ENCODE measurements at regions not wholly inside any gene's neighbourhood (a gene's known extent, or its start where the extent isn't known, plus 50 kb on each side); places are given as distances from the start of the nearest gene placed in this dataset.

DNA sequence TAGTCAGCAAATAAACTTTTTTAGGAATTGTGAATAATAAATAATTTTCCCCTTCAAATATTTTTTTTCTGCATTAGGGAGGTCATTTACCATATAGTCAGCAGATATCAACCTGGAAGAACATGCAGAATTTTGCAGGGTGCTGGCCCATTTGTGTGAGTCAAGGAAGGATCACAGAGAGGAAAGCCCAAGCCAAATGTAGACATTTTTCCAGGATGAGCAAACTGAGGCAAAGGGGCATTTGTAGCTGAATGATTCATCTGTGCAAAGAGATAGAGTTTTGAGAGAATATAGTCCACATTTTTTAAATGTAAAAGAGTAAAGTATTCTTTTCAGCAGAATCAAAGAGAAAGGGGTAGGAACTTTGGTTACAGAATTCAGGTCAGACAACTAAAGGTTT, 555.5 kb upstream of the MARCKS start:
- H3K4me1 ChIP-seq (ENCODE audit: control insufficient read depth, insufficient read depth, low read length), result no peaks in the 10 kb centered on the region
- no peaks in the 10 kb centered on the region for H3K27me3 ChIP-seq (ENCODE audit: control insufficient read depth, insufficient read depth, low read length)

DNA sequence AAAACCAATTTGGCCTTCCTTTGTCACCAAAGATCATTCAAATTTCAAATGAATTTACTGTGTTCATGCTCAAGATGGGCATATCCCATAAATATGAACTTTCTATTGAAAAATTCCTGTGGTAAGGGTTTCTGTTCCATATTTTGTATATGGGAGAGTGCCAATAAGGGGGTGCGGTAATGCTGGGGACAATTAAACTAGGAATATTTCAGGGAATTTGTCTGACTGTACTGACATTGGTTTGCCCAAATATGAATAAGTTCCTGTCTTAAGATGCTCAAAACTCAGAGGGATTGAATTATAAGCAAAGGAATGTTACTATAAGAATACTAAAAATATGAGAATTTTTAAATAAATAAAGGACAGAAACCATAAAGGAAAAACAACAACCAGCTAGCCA, 553.0 kb upstream of the MARCKS start:
- no peaks in the 10 kb centered on the region for H3K36me3 ChIP-seq (ENCODE audit: control insufficient read depth, insufficient read depth, low read length)
- H3K27ac ChIP-seq (ENCODE audit: low read depth, low read length), result no peak overlapping the region
- H3K4me3 ChIP-seq (ENCODE audit: low read length), result no peak overlapping the region
- no peaks in the 10 kb centered on the region for H3K4me1 ChIP-seq (ENCODE audit: control insufficient read depth, insufficient read depth, low read length)
- no peaks in the 10 kb centered on the region for H3K27me3 ChIP-seq (ENCODE audit: control insufficient read depth, insufficient read depth, low read length)
- no peak overlapping the region for H3K9ac ChIP-seq (ENCODE audit: low read length)

More for the DNA sequence above, 555.5 kb upstream of the MARCKS start:
- Histone ChIP-seq H3K36me3 (ENCODE audit: control insufficient read depth, insufficient read depth, low read length) (no peaks in the 10 kb centered on the region), H3K27ac (ENCODE audit: low read depth, low read length) (no peak overlapping the region), H3K9ac (ENCODE audit: low read length) (no peak overlapping the region), H3K4me3 (ENCODE audit: low read length) (no peak overlapping the region)

DNA sequence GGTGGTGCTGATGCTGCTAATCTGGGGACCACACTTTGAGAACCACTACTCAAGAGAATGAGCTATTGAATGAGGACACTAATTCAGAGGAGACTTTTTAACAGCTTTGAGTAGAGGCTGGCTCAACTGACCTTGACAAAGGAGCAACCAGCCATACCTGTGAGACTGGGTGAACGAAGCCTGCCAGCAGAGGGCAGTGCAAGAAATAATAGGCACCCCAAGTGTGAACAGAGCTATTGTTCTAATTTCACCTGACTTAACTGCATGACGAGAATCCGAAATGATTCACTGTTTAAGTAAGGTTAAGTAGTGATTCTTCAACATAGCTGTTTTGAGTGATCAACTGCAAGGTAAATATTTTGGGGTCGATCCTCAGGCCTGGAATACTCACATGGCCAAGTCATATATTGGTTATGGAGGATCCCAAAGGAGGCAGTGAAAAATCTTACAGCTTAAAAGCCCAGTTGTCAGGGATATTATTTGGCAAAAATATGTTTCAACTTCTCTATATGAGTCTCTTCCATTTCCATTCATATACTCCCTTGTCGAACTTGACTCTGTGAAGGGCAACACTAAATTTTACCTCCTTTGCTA, 550.5 kb upstream of the MARCKS start:
- Histone ChIP-seq H3K4me1 (ENCODE audit: control insufficient read depth, insufficient read depth, low read length) (no peaks in the 10 kb centered on the region), H3K27ac (ENCODE audit: low read depth, low read length) (no peak overlapping the region)

DNA sequence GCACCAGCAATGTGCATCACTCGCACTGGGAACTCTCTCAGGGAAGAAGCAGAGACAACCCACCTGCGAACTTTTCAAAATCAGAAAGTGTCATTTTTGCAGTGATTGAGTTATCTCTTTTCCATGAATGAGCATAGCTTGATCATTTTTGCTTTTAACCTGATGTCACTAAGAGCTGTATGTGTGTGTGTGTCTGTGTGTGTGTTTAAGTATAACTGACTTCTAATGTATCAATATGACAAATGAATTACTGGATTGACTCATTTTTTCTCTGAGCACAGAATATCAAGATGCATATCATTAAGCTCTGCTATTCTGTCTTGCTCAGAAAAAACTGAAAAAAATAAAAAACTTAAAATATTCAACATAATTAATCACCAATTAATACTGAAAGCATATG, 548.9 kb upstream of the MARCKS start:
- Histone ChIP-seq H3K36me3 (ENCODE audit: control insufficient read depth, insufficient read depth, low read length) (no peaks in the 10 kb centered on the region), H3K9ac (ENCODE audit: low read length) (no peak overlapping the region), H3K27ac (ENCODE audit: low read depth, low read length) (no peak overlapping the region), H3K4me1 (ENCODE audit: control insufficient read depth, insufficient read depth, low read length) (no peaks in the 10 kb centered on the region), H3K4me3 (ENCODE audit: low read length) (no peak overlapping the region), H3K27me3 (ENCODE audit: control insufficient read depth, insufficient read depth, low read length) (no peaks in the 10 kb centered on the region)

More for the DNA sequence above, 550.5 kb upstream of the MARCKS start:
- Histone ChIP-seq H3K27me3 (ENCODE audit: control insufficient read depth, insufficient read depth, low read length) (no peaks in the 10 kb centered on the region), H3K9ac (ENCODE audit: low read length) (no peak overlapping the region), H3K4me3 (ENCODE audit: low read length) (no peak overlapping the region), H3K36me3 (ENCODE audit: control insufficient read depth, insufficient read depth, low read length) (no peaks in the 10 kb centered on the region)

DNA sequence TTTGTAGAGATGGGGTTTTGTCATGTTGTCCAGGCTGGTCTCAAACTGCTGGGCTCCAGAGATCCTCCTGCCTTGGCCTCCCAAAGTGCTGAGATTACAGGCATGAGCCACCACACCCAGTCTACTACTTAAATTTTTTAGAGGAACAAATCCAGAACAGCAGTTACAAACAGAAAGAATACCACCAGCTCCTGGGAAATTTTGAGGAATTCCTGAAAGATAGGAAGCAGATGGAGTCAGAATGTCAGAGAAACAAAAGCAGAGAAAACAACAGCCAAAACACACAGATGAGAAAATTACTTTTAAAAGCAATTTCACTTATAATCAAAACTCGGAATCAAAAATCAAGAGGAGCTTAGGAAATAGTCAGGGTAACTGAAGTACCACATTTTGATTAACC, 543.3 kb upstream of the MARCKS start:
- H3K27me3 ChIP-seq (ENCODE audit: control insufficient read depth, insufficient read depth, low read length), result no peaks in the 10 kb centered on the region
- no peak overlapping the region for H3K9ac ChIP-seq (ENCODE audit: low read length)
- no peak overlapping the region for H3K27ac ChIP-seq (ENCODE audit: low read depth, low read length)
- H3K4me3 ChIP-seq (ENCODE audit: low read length), result no peak overlapping the region
- no peaks in the 10 kb centered on the region for H3K36me3 ChIP-seq (ENCODE audit: control insufficient read depth, insufficient read depth, low read length)
- H3K4me1 ChIP-seq (ENCODE audit: control insufficient read depth, insufficient read depth, low read length), result no peaks in the 10 kb centered on the region

DNA sequence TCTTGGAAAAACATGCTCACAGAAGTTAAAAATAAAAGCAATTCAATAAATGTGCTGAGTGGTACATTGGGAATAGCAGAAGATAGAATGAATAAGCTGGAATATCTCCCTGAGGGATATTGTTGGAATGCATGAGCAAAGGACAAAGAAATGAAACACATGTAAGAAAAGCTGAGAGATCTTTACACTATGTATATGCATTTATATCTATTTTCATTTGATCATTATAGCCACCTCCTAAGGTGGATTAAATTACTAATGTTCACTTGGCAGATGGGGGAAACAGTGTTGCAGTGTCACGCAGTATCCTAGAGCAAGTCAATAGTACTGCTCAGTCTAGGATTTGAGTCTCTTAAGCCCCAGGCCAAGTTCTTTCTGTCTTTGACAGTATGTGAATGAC, 542.0 kb upstream of the MARCKS start:
- H3K27me3 ChIP-seq (ENCODE audit: control insufficient read depth, insufficient read depth, low read length), result no peaks in the 10 kb centered on the region
- no peak overlapping the region for H3K9ac ChIP-seq (ENCODE audit: low read length)

DNA sequence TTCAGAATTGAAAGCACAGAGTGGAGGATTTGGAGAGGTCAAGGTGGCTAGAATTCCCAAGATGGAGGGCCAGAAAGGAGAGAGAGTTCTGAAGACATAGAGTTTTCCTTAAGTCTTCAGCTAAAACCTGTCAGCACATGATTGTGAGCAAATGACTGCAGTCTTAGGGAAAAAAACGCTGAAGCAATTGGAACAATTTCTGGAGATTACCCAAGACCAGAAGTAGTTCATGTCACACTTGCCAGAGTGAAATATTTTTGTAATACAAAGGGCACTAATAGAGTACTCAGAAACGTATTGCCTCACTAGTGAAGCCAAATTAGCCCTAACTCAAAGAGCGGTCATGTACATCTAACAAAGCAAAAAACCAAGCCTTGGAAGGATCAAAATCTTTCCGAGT, 541.3 kb upstream of the MARCKS start:
- Histone ChIP-seq H3K36me3 (ENCODE audit: control insufficient read depth, insufficient read depth, low read length) (no peaks in the 10 kb centered on the region), H3K27me3 (ENCODE audit: control insufficient read depth, insufficient read depth, low read length) (no peaks in the 10 kb centered on the region), H3K4me3 (ENCODE audit: low read length) (no peak overlapping the region), H3K9ac (ENCODE audit: low read length) (no peak overlapping the region), H3K27ac (ENCODE audit: low read depth, low read length) (no peak overlapping the region), H3K4me1 (ENCODE audit: control insufficient read depth, insufficient read depth, low read length) (no peaks in the 10 kb centered on the region)

More for the DNA sequence above, 542.0 kb upstream of the MARCKS start:
- no peaks in the 10 kb centered on the region for H3K4me1 ChIP-seq (ENCODE audit: control insufficient read depth, insufficient read depth, low read length)
- no peak overlapping the region for H3K27ac ChIP-seq (ENCODE audit: low read depth, low read length)
- no peaks in the 10 kb centered on the region for H3K36me3 ChIP-seq (ENCODE audit: control insufficient read depth, insufficient read depth, low read length)
- H3K4me3 ChIP-seq (ENCODE audit: low read length), result no peak overlapping the region

DNA sequence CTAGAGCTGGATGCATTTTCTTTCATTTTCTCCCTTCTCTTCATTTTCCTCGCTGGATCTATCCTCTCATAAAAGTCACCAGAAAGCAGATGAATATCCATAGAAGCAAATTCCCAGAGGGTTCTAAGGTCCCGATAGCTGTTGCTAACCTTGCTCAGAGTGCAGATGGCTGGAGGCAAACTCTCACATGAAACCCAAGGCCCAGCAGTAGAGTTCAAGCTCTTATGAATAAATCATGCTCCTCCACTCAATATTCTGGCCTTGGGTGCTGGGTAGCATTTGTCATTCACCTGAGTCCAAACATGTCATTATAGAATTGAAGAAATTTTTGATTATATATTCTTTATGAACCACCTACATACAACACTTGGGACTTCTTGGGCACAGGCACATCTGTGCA, 539.7 kb upstream of the MARCKS start:
- Histone ChIP-seq H3K4me3 (ENCODE audit: low read length) (no peak overlapping the region), H3K27me3 (ENCODE audit: control insufficient read depth, insufficient read depth, low read length) (no peaks in the 10 kb centered on the region), H3K27ac (ENCODE audit: low read depth, low read length) (no peak overlapping the region), H3K36me3 (ENCODE audit: control insufficient read depth, insufficient read depth, low read length) (no peaks in the 10 kb centered on the region), H3K9ac (ENCODE audit: low read length) (no peak overlapping the region), H3K4me1 (ENCODE audit: control insufficient read depth, insufficient read depth, low read length) (no peaks in the 10 kb centered on the region)

DNA sequence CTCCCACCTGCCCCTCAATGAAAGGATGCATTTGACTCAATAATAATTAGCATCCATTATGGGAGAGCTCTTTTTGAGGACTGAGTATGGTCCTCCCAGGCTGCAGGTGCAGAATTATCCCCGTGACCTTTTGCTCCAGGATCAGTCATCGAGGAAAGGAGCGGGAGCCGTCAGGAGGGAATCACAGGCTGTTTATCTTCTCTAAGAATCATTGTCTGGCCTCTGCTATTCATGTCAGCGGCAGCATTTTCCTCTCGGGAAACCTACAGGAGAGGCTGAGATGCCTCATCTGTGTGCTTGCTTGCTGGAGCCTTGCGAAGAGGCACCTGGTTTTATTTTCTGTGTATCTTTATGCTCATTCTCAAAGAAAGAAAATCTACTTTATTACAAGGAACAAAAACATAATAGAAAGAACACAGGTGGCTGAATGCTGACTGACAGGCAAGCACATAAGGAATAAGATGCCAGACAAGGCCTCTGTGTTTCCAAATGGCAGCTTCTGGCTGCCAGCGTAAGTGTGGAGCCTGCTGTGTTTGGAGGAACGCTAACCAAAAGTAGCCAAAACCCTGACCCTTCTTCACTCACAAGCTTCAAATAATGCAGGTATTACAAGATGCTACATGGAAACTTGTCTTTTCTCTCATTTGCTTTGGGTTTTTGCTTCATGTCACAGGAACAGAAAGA, 539.1 kb upstream of the MARCKS start:
- no peaks in the 10 kb centered on the region for H3K36me3 ChIP-seq (ENCODE audit: control insufficient read depth, insufficient read depth, low read length)
- H3K4me1 ChIP-seq (ENCODE audit: control insufficient read depth, insufficient read depth, low read length), result no peaks in the 10 kb centered on the region
- H3K27ac ChIP-seq (ENCODE audit: low read depth, low read length), result no peak overlapping the region
- no peak overlapping the region for H3K9ac ChIP-seq (ENCODE audit: low read length)
- H3K27me3 ChIP-seq (ENCODE audit: control insufficient read depth, insufficient read depth, low read length), result no peaks in the 10 kb centered on the region
- H3K4me3 ChIP-seq (ENCODE audit: low read length), result no peak overlapping the region

DNA sequence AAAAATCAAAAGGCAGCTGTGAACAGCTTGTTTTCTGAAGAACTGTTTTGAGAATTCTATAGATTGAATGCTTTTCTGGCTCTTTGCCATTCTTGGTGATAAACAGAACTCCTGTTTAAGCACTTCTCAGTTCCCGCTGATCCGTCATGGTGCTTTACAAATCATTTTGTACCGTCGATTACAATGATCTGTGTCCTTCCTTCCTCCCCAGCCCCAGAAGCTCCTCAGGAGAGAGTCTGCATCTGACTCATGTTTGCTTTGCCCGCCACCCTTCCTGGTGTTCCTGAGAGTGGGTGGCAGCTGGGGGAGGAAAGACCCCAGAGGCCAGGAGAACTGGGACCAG, 538.6 kb upstream of the MARCKS start:
- Histone ChIP-seq H3K4me3 (ENCODE audit: low read length) (no peak overlapping the region), H3K27me3 (ENCODE audit: control insufficient read depth, insufficient read depth, low read length) (no peaks in the 10 kb centered on the region), H3K27ac (ENCODE audit: low read depth, low read length) (no peak overlapping the region), H3K9ac (ENCODE audit: low read length) (no peak overlapping the region), H3K36me3 (ENCODE audit: control insufficient read depth, insufficient read depth, low read length) (no peaks in the 10 kb centered on the region), H3K4me1 (ENCODE audit: control insufficient read depth, insufficient read depth, low read length) (no peaks in the 10 kb centered on the region)

DNA sequence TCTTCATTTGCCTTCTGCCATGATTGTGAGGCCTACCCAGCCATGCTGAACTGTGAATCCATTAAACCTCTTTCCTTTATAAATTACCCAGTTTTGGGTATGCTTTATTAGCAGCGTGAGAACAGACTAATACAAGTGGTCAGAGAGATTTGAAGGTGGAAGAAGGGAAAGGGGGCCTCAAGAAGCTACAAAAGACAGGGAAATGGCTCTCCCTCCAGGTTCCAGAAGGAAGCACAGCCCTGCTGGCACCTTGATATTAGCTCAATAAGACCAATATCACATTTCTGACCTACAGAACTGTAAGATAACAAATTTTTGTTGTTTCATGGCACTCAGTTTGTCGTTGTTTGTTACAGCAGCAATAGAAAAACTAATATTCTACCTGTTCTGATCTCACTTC, 536.5 kb upstream of the MARCKS start:
- H3K36me3 ChIP-seq (ENCODE audit: control insufficient read depth, insufficient read depth, low read length), result no peaks in the 10 kb centered on the region

DNA sequence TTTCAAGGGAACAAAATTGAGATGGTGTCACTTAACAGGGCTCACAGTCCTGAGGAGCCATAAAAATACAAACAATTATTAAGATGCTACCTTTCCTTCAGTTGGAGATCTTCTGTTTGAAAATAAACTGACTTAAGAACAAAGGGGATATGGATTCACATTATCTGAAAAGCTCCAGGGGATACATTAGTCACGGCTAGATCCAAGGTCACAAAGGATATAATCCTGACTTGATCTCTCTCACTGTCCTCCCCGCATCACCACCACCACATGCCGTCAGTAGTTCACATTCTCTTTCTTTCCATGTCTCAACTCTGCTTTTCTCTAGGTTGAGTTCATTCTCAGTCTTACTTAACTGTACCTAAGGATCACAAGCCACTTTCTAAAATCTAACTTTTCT, 530.4 kb upstream of the MARCKS start:
- H3K27ac ChIP-seq (ENCODE audit: low read depth, low read length), result no peak overlapping the region
- H3K9ac ChIP-seq (ENCODE audit: low read length), result no peak overlapping the region
- peaks cover 3% of the 10 kb centered on the region for H3K4me1 ChIP-seq (ENCODE audit: control insufficient read depth, insufficient read depth, low read length)
- H3K27me3 ChIP-seq (ENCODE audit: control insufficient read depth, insufficient read depth, low read length), result no peaks in the 10 kb centered on the region
- H3K4me3 ChIP-seq (ENCODE audit: low read length), result no peak overlapping the region
- H3K36me3 ChIP-seq (ENCODE audit: control insufficient read depth, insufficient read depth, low read length), result no peaks in the 10 kb centered on the region

More for the DNA sequence above, 536.5 kb upstream of the MARCKS start:
- Histone ChIP-seq H3K27ac (ENCODE audit: low read depth, low read length) (no peak overlapping the region), H3K9ac (ENCODE audit: low read length) (no peak overlapping the region), H3K4me3 (ENCODE audit: low read length) (no peak overlapping the region), H3K4me1 (ENCODE audit: control insufficient read depth, insufficient read depth, low read length) (no peaks in the 10 kb centered on the region), H3K27me3 (ENCODE audit: control insufficient read depth, insufficient read depth, low read length) (no peaks in the 10 kb centered on the region)

DNA sequence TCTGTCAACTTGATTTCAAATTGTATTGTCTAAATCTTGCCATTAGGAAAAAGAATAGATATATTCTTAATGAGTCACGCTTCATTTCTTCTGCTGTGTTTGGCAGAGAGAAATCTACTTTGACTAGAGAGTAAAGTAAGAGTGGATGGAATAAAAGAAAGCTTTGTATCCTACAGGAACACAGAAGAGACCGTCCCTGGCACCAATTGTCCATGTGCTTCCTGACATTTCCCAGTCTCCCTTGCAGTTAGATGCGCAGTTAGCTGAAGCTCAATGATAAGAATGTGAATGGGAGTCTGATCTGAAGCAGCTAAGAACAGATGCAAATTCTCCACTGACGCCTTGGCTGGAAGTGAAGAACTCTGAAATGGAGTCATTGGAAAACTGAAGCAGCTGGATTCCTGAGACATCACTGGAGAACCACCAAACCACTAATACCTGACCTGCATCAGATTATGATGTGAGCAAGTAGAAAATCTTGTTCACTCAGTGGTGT, 528.2 kb upstream of the MARCKS start:
- H3K36me3 ChIP-seq (ENCODE audit: control insufficient read depth, insufficient read depth, low read length), result no peaks in the 10 kb centered on the region
- H3K4me1 ChIP-seq (ENCODE audit: control insufficient read depth, insufficient read depth, low read length), result peaks cover 3% of the 10 kb centered on the region
- no peaks in the 10 kb centered on the region for H3K27me3 ChIP-seq (ENCODE audit: control insufficient read depth, insufficient read depth, low read length)
- no peak overlapping the region for H3K4me3 ChIP-seq (ENCODE audit: low read length)
- no peak overlapping the region for H3K27ac ChIP-seq (ENCODE audit: low read depth, low read length)
- no peak overlapping the region for H3K9ac ChIP-seq (ENCODE audit: low read length)
